ENCODE measurements at regions not wholly inside any gene's neighbourhood (a gene's known extent, or its start where the extent isn't known, plus 50 kb on each side); places are given as distances from the start of the nearest gene placed in this dataset.

DNA sequence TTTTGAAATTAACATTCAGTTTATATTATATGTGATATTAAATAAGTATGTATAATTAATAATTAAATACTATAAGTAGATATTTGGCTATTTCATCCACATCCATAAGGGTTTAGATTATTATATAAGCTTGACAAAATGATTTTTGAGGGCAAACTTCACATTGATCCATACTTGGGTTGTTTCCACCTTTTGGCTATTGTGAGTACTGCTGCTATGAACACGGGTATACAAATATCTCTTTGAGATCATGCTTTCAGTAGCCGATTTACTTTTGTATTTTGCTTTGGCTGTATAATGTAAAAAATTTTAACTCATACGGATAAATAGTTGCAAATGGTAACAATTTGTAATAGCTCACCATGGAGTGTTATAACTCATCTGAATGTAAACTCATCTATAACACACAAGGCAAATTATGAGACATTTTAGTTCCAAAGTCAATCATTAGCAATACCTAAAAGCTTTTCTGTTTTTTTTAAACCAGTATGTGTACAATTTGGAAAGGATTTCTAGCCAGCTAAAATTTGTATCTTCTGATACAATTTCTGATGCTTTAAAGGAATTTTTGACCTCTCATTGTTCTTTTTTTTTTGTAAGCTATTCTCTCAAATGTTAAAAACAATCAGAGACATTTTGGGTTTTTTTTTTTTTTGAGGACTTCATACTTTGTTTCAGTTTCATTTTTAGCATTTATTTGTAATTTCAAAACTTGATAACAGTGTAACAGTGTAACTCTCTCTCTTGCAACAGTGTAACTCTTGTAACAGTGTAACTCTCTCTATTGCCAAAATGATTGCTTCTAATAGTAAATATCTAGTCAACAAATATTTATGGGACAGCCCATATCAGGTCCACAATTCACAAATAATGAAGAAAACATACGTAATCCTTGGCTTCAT, 51.8 kb upstream of the ARX start:
- DNase-seq (ENCODE audit: low read depth in 4 of 4, low spot score in 3 of 4): no peak

DNA sequence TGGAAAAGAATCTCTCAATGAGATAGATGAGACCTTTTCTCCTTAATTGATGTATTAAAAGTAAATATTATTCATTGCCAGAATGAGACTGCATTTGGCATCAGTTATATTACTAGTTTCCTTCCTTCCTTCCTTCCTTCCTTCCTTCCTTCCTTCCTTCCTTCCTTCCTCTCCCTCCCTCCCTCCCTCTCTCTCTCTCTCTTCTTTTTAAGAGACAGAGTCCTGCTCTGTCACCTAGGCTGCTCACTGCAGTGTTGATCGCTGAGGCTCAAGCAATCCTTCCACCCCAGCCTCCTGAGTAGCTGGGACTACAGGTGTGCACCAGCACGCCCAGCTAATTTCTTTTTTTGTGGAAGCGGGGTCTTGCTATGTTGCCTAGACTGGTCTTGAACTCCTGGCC, 50.4 kb upstream of the ARX start:
- DNase-seq (ENCODE audit: low read depth in 4 of 4, low spot score in 3 of 4): no peak

Measured in left renal pelvis (tissue), 4 donors.